Vagina (tissue), 2 donors: ENCODE measurements at regions not wholly inside any gene's neighbourhood (a gene's known extent, or its start where the extent isn't known, plus 50 kb on each side); places are given as distances from the start of the nearest gene placed in this dataset.
"Not testable (repeated sequence)": the region's sequence is repeated elsewhere in the genome, so short reads cannot be mapped to it uniquely, and the experiment has no call there.

Experiments used
- CTCF ChIP-seq, 3 experiments: fragments of 450-650 bp in 2 of 3; fragments of 200-600 bp in 1 of 3; sonication (generic) in 1 of 3; IDR thresholded peaks; one replicate each; pipeline ENCODE4 v1.5.1; 2017 to 2019; ENCODE audit warnings: antibody characterized with exemption in 3 of 3, mild to moderate bottlenecking in 2 of 3, moderate library complexity in 2 of 3
- POLR2A ChIP-seq, 2 donors: fragments of 450-650 bp; IDR thresholded peaks; one replicate each; pipeline ENCODE4 v1.6.1; 2017; ENCODE audit warnings: antibody characterized with exemption in 2 of 2, mild to moderate bottlenecking in 2 of 2, moderate library complexity in 2 of 2

GRCh38 chr2:111582090-111582489 lies 301.9 kb downstream of the ANAPC1 start:
- not testable (repeated sequence) for TF ChIP-seq CTCF, POLR2A (IDR thresholded peaks at IDR 0.05)
